ENCODE measurements at regions not wholly inside any gene's neighbourhood (a gene's known extent, or its start where the extent isn't known, plus 50 kb on each side); places are given as distances from the start of the nearest gene placed in this dataset.

GRCh38 chr7:41029072-41029499 is 673.8 kb downstream of the INHBA start:
- Histone ChIP-seq H3K9me3 (no peaks in the 10 kb centered on the region), H3K4me1 (ENCODE audit: control insufficient read depth in 1 of 2, insufficient read depth in 2 of 2, low read depth in 1 of 2, low read length in 1 of 2) (peaks cover 2 to 21% of the 10 kb centered on the region in 2 experiments; a peak in 3 of 4 replicates), H3K27ac (ENCODE audit: low read depth in 2 of 2, low read length in 1 of 2) (peak overlapping the region in 1 of 2 experiments; percentile 92; a peak in 2 of 4 replicates), H3K36me3 (replicated peaks in 1 of 2; ENCODE audit: control insufficient read depth in 1 of 2, insufficient read depth in 2 of 2, low read length in 1 of 2) (no peaks in the 10 kb centered on the region), H3K4me2 (peak overlapping the region; percentile 15), H2AFZ (ENCODE audit: low read depth) (no peak overlapping the region), H3K4me3 (ENCODE audit: low read depth in 2 of 2, low read length in 1 of 2) (no peak overlapping the region), H4K20me1 (ENCODE audit: insufficient read depth) (no peaks in the 10 kb centered on the region), H3K27me3 (ENCODE audit: insufficient read depth) (no peaks in the 10 kb centered on the region), H3K79me2 (ENCODE audit: insufficient read depth) (no peaks in the 10 kb centered on the region), H3K9me2 (no peaks in the 10 kb centered on the region), H3K9ac (peak overlapping the region; percentile 44; the same call in 1 of the 2 replicates), H3F3A (replicated peaks; ENCODE audit: insufficient read depth) (peaks cover 36% of the 10 kb centered on the region)
- ChIA-PET CTCF (interaction anchor here (0.8 kb wide), 1 partner anchor 26 kb away, joined by 4 read pairs; no protein-coding TSS in a partner anchor), POLR2A (no interaction called here)
- WGBS (ENCODE audit: low lambda C conversion rate), result 11% methylated on average over 5 of the region's 5 CpGs
- DNase-seq, result no peak
- no peak for TF ChIP-seq EZH2phosphoT487 (IDR thresholded peaks at IDR 0.05; ENCODE audit: borderline replicate concordance, low read depth)
- peak; percentile 71; the same call in 1 of the 2 replicates for TF ChIP-seq POLR2AphosphoS5 (IDR thresholded peaks at IDR 0.05; ENCODE audit: low read depth, low read length)
- TF ChIP-seq, protein P1, sequence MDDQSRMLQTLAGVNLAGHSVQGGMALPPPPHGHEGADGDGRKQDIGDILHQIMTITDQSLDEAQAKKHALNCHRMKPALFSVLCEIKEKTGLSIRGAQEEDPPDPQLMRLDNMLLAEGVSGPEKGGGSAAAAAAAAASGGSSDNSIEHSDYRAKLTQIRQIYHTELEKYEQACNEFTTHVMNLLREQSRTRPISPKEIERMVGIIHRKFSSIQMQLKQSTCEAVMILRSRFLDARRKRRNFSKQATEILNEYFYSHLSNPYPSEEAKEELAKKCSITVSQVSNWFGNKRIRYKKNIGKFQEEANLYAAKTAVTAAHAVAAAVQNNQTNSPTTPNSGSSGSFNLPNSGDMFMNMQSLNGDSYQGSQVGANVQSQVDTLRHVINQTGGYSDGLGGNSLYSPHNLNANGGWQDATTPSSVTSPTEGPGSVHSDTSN (IDR thresholded peaks at IDR 0.05), result peak; percentile 62
- peak; percentile 89 for TF ChIP-seq TCF12 (IDR thresholded peaks at IDR 0.05)
- no peak for TF ChIP-seq GATA2 (CRISPR knock-in tag; IDR thresholded peaks at IDR 0.05)
- peak; percentile 96 for TF ChIP-seq MAX (IDR thresholded peaks at IDR 0.05; ENCODE audit: low read depth)
- peak; percentile 98 for TF ChIP-seq FOSL2 (IDR thresholded peaks at IDR 0.05; ENCODE audit: borderline replicate concordance, low read depth)
- TF ChIP-seq, protein P2, sequence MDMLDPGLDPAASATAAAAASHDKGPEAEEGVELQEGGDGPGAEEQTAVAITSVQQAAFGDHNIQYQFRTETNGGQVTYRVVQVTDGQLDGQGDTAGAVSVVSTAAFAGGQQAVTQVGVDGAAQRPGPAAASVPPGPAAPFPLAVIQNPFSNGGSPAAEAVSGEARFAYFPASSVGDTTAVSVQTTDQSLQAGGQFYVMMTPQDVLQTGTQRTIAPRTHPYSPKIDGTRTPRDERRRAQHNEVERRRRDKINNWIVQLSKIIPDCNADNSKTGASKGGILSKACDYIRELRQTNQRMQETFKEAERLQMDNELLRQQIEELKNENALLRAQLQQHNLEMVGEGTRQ (IDR thresholded peaks at IDR 0.05; ENCODE audit: borderline replicate concordance, low read depth, low read length), result no peak
- TF ChIP-seq FOXJ3 (CRISPR knock-in tag; IDR thresholded peaks at IDR 0.05), result no peak
- TF ChIP-seq MEF2A (IDR thresholded peaks at IDR 0.05; ENCODE audit: borderline replicate concordance, low read depth), result peak; percentile 27; the same call in 1 of the 2 replicates
- TF ChIP-seq SIN3A (IDR thresholded peaks at IDR 0.05; ENCODE audit: borderline replicate concordance, low read depth, low read length), result no peak
- TF ChIP-seq NFIC (IDR thresholded peaks at IDR 0.05; ENCODE audit: borderline replicate concordance), result peak; percentile 61
- 0 out of 2 replicates have a peak, but pooled peaks have one; percentile 58 for TF ChIP-seq YY1 (IDR thresholded peaks at IDR 0.05; ENCODE audit: low read depth)
- TF ChIP-seq, protein P3, sequence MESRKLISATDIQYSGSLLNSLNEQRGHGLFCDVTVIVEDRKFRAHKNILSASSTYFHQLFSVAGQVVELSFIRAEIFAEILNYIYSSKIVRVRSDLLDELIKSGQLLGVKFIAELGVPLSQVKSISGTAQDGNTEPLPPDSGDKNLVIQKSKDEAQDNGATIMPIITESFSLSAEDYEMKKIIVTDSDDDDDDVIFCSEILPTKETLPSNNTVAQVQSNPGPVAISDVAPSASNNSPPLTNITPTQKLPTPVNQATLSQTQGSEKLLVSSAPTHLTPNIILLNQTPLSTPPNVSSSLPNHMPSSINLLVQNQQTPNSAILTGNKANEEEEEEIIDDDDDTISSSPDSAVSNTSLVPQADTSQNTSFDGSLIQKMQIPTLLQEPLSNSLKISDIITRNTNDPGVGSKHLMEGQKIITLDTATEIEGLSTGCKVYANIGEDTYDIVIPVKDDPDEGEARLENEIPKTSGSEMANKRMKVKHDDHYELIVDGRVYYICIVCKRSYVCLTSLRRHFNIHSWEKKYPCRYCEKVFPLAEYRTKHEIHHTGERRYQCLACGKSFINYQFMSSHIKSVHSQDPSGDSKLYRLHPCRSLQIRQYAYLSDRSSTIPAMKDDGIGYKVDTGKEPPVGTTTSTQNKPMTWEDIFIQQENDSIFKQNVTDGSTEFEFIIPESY (IDR thresholded peaks at IDR 0.05; ENCODE audit: borderline replicate concordance, low read depth), result peak; percentile 75; the same call in 1 of the 2 replicates
- TF ChIP-seq CTCF (IDR thresholded peaks at IDR 0.05), result no peak
- peak; percentile 95 for TF ChIP-seq JUND (IDR thresholded peaks at IDR 0.05)
- TF ChIP-seq CHD2 (IDR thresholded peaks at IDR 0.05; ENCODE audit: low read length, partially characterized antibody), result no peak
- TF ChIP-seq ELF1 (IDR thresholded peaks at IDR 0.05), result 0 out of 2 replicates have a peak, but pooled peaks have one; percentile 13
- TF ChIP-seq, protein P4, sequence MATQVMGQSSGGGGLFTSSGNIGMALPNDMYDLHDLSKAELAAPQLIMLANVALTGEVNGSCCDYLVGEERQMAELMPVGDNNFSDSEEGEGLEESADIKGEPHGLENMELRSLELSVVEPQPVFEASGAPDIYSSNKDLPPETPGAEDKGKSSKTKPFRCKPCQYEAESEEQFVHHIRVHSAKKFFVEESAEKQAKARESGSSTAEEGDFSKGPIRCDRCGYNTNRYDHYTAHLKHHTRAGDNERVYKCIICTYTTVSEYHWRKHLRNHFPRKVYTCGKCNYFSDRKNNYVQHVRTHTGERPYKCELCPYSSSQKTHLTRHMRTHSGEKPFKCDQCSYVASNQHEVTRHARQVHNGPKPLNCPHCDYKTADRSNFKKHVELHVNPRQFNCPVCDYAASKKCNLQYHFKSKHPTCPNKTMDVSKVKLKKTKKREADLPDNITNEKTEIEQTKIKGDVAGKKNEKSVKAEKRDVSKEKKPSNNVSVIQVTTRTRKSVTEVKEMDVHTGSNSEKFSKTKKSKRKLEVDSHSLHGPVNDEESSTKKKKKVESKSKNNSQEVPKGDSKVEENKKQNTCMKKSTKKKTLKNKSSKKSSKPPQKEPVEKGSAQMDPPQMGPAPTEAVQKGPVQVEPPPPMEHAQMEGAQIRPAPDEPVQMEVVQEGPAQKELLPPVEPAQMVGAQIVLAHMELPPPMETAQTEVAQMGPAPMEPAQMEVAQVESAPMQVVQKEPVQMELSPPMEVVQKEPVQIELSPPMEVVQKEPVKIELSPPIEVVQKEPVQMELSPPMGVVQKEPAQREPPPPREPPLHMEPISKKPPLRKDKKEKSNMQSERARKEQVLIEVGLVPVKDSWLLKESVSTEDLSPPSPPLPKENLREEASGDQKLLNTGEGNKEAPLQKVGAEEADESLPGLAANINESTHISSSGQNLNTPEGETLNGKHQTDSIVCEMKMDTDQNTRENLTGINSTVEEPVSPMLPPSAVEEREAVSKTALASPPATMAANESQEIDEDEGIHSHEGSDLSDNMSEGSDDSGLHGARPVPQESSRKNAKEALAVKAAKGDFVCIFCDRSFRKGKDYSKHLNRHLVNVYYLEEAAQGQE (IDR thresholded peaks at IDR 0.05; ENCODE audit: low read depth, low read length), result no peak
- no peak for TF ChIP-seq RCOR1 (IDR thresholded peaks at IDR 0.05; ENCODE audit: low read length)
- TF ChIP-seq IRF3 (IDR thresholded peaks at IDR 0.05; ENCODE audit: low read depth, low read length), result no peak
- TF ChIP-seq FOXM1 (IDR thresholded peaks at IDR 0.05; ENCODE audit: low read depth), result no peak

Data from SK-N-SH (cell line).